ENCODE measurements at regions not wholly inside any gene's neighbourhood (a gene's known extent, or its start where the extent isn't known, plus 50 kb on each side); places are given as distances from the start of the nearest gene placed in this dataset.

DNA sequence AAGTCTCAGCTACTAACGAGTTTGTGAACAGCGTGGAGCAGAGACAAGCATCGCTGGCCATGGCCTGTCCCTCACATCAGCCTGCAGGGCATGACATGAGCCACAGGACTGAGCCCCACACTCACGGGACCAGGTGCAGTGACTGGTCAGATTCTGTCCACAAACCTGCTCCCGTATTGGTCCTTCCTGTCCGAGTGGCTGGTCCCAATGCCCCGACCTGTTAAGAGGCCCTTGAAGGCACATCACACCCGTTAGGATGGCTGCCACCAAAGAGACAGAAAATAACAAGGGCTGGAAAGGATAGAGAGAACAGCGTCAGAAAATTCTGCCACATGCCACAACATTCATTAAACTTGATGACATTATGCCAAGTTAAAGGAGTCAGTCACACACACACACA lies 403.2 kb upstream of the MYT1L start:
- Histone ChIP-seq H3K36me3 (ENCODE audit: control insufficient read depth in 4 of 4, insufficient read depth in 3 of 4, low read depth in 1 of 4, low read length in 3 of 4) (no peaks in the 10 kb centered on the region), H3K9me3 (ENCODE audit: control insufficient read depth in 4 of 4, low read length in 3 of 4) (no peaks in the 10 kb centered on the region), H3K27ac (ENCODE audit: low read depth in 1 of 2, low read length in 2 of 2) (no peak overlapping the region), H3K4me1 (ENCODE audit: control insufficient read depth in 4 of 4, insufficient read depth in 4 of 4, low read length in 3 of 4) (no peaks in the 10 kb centered on the region), H3K4me3 (ENCODE audit: low read depth in 1 of 3, low read length in 3 of 3) (no peak overlapping the region), H3K9ac (ENCODE audit: low read depth in 1 of 2, low read length in 2 of 2) (no peak overlapping the region), H3K27me3 (ENCODE audit: control insufficient read depth in 4 of 4, insufficient read depth in 4 of 4, low read length in 3 of 4) (no peaks in the 10 kb centered on the region)
- DNase-seq (ENCODE audit: low spot score): no peak
- no peak for TF ChIP-seq EGR1 (IDR thresholded peaks at IDR 0.05; ENCODE audit: low read depth in 2 of 2)
- no peak for TF ChIP-seq RXRA (IDR thresholded peaks at IDR 0.05)
- TF ChIP-seq, protein P1, sequence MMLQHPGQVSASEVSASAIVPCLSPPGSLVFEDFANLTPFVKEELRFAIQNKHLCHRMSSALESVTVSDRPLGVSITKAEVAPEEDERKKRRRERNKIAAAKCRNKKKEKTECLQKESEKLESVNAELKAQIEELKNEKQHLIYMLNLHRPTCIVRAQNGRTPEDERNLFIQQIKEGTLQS (IDR thresholded peaks at IDR 0.05): no peak
- TF ChIP-seq, protein P2, sequence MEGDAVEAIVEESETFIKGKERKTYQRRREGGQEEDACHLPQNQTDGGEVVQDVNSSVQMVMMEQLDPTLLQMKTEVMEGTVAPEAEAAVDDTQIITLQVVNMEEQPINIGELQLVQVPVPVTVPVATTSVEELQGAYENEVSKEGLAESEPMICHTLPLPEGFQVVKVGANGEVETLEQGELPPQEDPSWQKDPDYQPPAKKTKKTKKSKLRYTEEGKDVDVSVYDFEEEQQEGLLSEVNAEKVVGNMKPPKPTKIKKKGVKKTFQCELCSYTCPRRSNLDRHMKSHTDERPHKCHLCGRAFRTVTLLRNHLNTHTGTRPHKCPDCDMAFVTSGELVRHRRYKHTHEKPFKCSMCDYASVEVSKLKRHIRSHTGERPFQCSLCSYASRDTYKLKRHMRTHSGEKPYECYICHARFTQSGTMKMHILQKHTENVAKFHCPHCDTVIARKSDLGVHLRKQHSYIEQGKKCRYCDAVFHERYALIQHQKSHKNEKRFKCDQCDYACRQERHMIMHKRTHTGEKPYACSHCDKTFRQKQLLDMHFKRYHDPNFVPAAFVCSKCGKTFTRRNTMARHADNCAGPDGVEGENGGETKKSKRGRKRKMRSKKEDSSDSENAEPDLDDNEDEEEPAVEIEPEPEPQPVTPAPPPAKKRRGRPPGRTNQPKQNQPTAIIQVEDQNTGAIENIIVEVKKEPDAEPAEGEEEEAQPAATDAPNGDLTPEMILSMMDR (IDR thresholded peaks at IDR 0.05; ENCODE audit: low read depth, low read length, missing input control): no peak
- TF ChIP-seq YY1 (IDR thresholded peaks at IDR 0.05): no peak
- TF ChIP-seq, protein P3, sequence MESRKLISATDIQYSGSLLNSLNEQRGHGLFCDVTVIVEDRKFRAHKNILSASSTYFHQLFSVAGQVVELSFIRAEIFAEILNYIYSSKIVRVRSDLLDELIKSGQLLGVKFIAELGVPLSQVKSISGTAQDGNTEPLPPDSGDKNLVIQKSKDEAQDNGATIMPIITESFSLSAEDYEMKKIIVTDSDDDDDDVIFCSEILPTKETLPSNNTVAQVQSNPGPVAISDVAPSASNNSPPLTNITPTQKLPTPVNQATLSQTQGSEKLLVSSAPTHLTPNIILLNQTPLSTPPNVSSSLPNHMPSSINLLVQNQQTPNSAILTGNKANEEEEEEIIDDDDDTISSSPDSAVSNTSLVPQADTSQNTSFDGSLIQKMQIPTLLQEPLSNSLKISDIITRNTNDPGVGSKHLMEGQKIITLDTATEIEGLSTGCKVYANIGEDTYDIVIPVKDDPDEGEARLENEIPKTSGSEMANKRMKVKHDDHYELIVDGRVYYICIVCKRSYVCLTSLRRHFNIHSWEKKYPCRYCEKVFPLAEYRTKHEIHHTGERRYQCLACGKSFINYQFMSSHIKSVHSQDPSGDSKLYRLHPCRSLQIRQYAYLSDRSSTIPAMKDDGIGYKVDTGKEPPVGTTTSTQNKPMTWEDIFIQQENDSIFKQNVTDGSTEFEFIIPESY (IDR thresholded peaks at IDR 0.05): no peak
- TF ChIP-seq NR2F2 (IDR thresholded peaks at IDR 0.05): no peak
- no peak for TF ChIP-seq TAF1 (conservative IDR thresholded peaks at IDR 0.05)
- TF ChIP-seq, protein P4, sequence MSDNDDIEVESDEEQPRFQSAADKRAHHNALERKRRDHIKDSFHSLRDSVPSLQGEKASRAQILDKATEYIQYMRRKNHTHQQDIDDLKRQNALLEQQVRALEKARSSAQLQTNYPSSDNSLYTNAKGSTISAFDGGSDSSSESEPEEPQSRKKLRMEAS (IDR thresholded peaks at IDR 0.05): no peak
- 75% methylated on average over 9 of the region's 9 CpGs for WGBS

DNA sequence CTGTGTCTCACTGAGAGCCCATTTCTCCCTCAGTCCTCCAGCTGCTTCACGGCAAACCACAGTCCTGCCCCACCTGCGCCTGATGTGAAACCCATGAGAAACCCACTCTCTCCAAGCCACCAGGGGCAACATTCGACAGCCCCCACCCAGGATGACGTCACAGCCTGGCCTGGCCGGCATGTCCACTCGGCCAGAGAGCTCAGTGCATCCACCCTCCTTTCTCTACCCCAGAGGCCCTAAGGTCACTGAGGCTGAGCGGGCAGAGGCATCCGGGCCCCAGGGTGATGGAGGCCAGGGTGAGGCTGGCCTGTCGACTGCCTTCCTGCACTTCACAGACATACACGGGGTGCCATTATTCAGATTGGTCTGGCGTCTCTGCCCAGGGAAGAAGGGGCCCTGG lies 402.7 kb upstream of the MYT1L start:
- DNase-seq (ENCODE audit: low spot score): no peak
- H3K36me3 ChIP-seq (ENCODE audit: control insufficient read depth in 4 of 4, insufficient read depth in 3 of 4, low read depth in 1 of 4, low read length in 3 of 4): no peaks in the 10 kb centered on the region
- no peak overlapping the region for H3K4me3 ChIP-seq (ENCODE audit: low read depth in 1 of 3, low read length in 3 of 3)
- H3K9ac ChIP-seq (ENCODE audit: low read depth in 1 of 2, low read length in 2 of 2): no peak overlapping the region
- TF ChIP-seq JUND (IDR thresholded peaks at IDR 0.05) (no peak), RXRA (IDR thresholded peaks at IDR 0.05) (no peak), YY1 (IDR thresholded peaks at IDR 0.05) (no peak)
- TF ChIP-seq, protein P5, sequence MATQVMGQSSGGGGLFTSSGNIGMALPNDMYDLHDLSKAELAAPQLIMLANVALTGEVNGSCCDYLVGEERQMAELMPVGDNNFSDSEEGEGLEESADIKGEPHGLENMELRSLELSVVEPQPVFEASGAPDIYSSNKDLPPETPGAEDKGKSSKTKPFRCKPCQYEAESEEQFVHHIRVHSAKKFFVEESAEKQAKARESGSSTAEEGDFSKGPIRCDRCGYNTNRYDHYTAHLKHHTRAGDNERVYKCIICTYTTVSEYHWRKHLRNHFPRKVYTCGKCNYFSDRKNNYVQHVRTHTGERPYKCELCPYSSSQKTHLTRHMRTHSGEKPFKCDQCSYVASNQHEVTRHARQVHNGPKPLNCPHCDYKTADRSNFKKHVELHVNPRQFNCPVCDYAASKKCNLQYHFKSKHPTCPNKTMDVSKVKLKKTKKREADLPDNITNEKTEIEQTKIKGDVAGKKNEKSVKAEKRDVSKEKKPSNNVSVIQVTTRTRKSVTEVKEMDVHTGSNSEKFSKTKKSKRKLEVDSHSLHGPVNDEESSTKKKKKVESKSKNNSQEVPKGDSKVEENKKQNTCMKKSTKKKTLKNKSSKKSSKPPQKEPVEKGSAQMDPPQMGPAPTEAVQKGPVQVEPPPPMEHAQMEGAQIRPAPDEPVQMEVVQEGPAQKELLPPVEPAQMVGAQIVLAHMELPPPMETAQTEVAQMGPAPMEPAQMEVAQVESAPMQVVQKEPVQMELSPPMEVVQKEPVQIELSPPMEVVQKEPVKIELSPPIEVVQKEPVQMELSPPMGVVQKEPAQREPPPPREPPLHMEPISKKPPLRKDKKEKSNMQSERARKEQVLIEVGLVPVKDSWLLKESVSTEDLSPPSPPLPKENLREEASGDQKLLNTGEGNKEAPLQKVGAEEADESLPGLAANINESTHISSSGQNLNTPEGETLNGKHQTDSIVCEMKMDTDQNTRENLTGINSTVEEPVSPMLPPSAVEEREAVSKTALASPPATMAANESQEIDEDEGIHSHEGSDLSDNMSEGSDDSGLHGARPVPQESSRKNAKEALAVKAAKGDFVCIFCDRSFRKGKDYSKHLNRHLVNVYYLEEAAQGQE (IDR thresholded peaks at IDR 0.05): no peak
- TF ChIP-seq, protein P4 (IDR thresholded peaks at IDR 0.05): no peak
- WGBS: 78% methylated on average over 11 of the region's 11 CpGs
- H3K27ac ChIP-seq (ENCODE audit: low read depth in 1 of 2, low read length in 2 of 2): no peak overlapping the region
- no peaks in the 10 kb centered on the region for H3K4me1 ChIP-seq (ENCODE audit: control insufficient read depth in 4 of 4, insufficient read depth in 4 of 4, low read length in 3 of 4)
- no peaks in the 10 kb centered on the region for H3K9me3 ChIP-seq (ENCODE audit: control insufficient read depth in 4 of 4, low read length in 3 of 4)
- no peaks in the 10 kb centered on the region for H3K27me3 ChIP-seq (ENCODE audit: control insufficient read depth in 4 of 4, insufficient read depth in 4 of 4, low read length in 3 of 4)

Measured in liver (tissue), 8 donors.